ENCODE measurements at regions not wholly inside any gene's neighbourhood (a gene's known extent, or its start where the extent isn't known, plus 50 kb on each side); places are given as distances from the start of the nearest gene placed in this dataset.

DNA sequence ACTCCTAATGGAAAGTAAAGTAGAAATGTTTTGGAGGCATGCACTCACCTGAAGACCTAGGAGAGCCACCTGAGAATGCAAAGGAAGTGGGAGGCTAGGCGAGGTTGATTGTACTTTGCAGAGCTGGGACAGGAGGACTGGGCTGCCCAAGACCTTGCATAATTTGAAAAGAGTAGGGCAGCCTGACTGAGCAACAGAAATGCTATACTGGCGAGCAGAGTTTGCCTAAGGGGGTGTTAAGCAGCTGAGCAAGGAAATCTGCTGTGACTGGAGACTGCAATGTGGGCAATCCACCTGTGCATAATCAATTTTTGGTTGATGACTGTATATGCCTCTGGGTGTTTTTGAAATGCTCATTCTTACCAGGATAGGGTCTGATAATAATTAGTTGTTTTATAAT lies 834.1 kb downstream of the TRHDE start:
- TF ChIP-seq, protein P1, sequence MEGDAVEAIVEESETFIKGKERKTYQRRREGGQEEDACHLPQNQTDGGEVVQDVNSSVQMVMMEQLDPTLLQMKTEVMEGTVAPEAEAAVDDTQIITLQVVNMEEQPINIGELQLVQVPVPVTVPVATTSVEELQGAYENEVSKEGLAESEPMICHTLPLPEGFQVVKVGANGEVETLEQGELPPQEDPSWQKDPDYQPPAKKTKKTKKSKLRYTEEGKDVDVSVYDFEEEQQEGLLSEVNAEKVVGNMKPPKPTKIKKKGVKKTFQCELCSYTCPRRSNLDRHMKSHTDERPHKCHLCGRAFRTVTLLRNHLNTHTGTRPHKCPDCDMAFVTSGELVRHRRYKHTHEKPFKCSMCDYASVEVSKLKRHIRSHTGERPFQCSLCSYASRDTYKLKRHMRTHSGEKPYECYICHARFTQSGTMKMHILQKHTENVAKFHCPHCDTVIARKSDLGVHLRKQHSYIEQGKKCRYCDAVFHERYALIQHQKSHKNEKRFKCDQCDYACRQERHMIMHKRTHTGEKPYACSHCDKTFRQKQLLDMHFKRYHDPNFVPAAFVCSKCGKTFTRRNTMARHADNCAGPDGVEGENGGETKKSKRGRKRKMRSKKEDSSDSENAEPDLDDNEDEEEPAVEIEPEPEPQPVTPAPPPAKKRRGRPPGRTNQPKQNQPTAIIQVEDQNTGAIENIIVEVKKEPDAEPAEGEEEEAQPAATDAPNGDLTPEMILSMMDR (optimal IDR thresholded peaks at IDR 0.05 in 1 of 3, IDR thresholded peaks at IDR 0.05 in 1 of 3, conservative IDR thresholded peaks at IDR 0.05 in 1 of 3; ENCODE audit: extremely low read depth in 1 of 3, insufficient read depth in 2 of 3, low read length in 3 of 3), result no peak
- no peak for TF ChIP-seq EZH2 (IDR thresholded peaks at IDR 0.05; ENCODE audit: low read length)

All from keratinocyte (primary cell).